SU-DHL-6 (cell line): ENCODE measurements at regions not wholly inside any gene's neighbourhood (a gene's known extent, or its start where the extent isn't known, plus 50 kb on each side); places are given as distances from the start of the nearest gene placed in this dataset.

Experiments
- H2AFZ ChIP-seq: fragments of 200-600 bp; sonication (generic); 2 replicates; pipeline ENCODE4 v1.6.1; 2014; ENCODE audit warnings: low read depth, mild to moderate bottlenecking, moderate library complexity, mixed read lengths, antibody characterized with exemption, low read length; ENCODE audit not compliant: severe bottlenecking
- H3F3A ChIP-seq: fragments of 200-600 bp; shearing (Covaris generic); 2 replicates; pipeline ENCODE4 v1.6.0; 2016; ENCODE audit warnings: antibody characterized with exemption, mild to moderate bottlenecking; ENCODE audit not compliant: insufficient read depth
- H3K27ac ChIP-seq: fragments of 200-600 bp; sonication (generic); 2 replicates; pipeline ENCODE4 v1.5.1; 2016; ENCODE audit warnings: low read depth, mild to moderate bottlenecking, low read length, moderate library complexity, mixed read lengths
- H3K27me3 ChIP-seq: fragments of 200-600 bp; sonication (generic), shearing (Covaris generic); 2 replicates; pipeline ENCODE4 v1.6.0; 2014; ENCODE audit warnings: mild to moderate bottlenecking, low read length
- H3K36me3 ChIP-seq: fragments of 200-600 bp; sonication (generic); 2 replicates; pipeline ENCODE4 v1.6.1; 2014; ENCODE audit warnings: mild to moderate bottlenecking, low read length, mixed read lengths
- H3K4me2 ChIP-seq: fragments of 300-600, 200-600 bp; shearing (Covaris generic), sonication (generic); 2 replicates; pipeline ENCODE4 v1.6.0; 2014; ENCODE audit warnings: low read length, low read depth, mild to moderate bottlenecking; ENCODE audit not compliant: poor library complexity, severe bottlenecking
- H3K4me3 ChIP-seq: fragments of 200-600 bp; sonication (generic); 2 replicates; pipeline ENCODE4 v1.5.1; 2014; ENCODE audit warnings: antibody characterized with exemption, low read length, mild to moderate bottlenecking, mixed read lengths; ENCODE audit not compliant: insufficient read depth, poor library complexity, severe bottlenecking
- H3K79me2 ChIP-seq: fragments of 200-600 bp; sonication (generic); 2 replicates; pipeline ENCODE4 v1.6.1; 2014; ENCODE audit warnings: mild to moderate bottlenecking, low read length, moderate library complexity; ENCODE audit not compliant: insufficient read depth
- H3K9ac ChIP-seq: fragments of 200-600 bp; sonication (generic); 2 replicates; pipeline ENCODE4 v1.7.0; 2014; ENCODE audit warnings: mild to moderate bottlenecking, low read length
- H3K9me2 ChIP-seq: fragments of 200-600 bp; sonication (generic); replicated peaks from 2 replicates; pipeline ENCODE4 v1.6.1; 2014; ENCODE audit warnings: low read length; ENCODE audit not compliant: insufficient read depth
- H3K9me3 ChIP-seq: fragments of 200-600 bp; sonication (generic); 2 replicates; pipeline ENCODE4 v1.6.1; 2014; ENCODE audit warnings: low read length, mixed read lengths; ENCODE audit not compliant: insufficient read depth
- H4K20me1 ChIP-seq: fragments of 200-600 bp; sonication (generic); 2 replicates; pipeline ENCODE4 v1.6.1; 2014; ENCODE audit warnings: low read depth, mild to moderate bottlenecking, antibody characterized with exemption, low read length, moderate library complexity, mixed read lengths
- CTCF ChIP-seq: fragments of 200-600 bp; sonication (generic); IDR thresholded peaks from one replicate; pipeline ENCODE4 v1.5.1; 2017; ENCODE audit warnings: antibody characterized with exemption, mild to moderate bottlenecking, low read length, moderate library complexity; ENCODE audit not compliant: insufficient read depth, poor library complexity, severe bottlenecking
- EZH2phosphoT487 ChIP-seq: fragments of 200-600 bp; sonication (generic), shearing (Covaris generic); conservative IDR thresholded peaks from 2 replicates; pipeline ENCODE4 v1.6.1; 2018; ENCODE audit warnings: mild to moderate bottlenecking, antibody characterized with exemption, low read length, moderate library complexity, mixed read lengths

GRCh38 chr19:28497887-28498286 lies 715.1 kb downstream of the UQCRFS1 start:
- Histone ChIP-seq H3K27me3 (no peaks in the 10 kb centered on the region), H3K79me2 (no peaks in the 10 kb centered on the region), H3K27ac (no peak overlapping the region), H4K20me1 (no peaks in the 10 kb centered on the region), H3K9me2 (no peaks in the 10 kb centered on the region), H3F3A (no peaks in the 10 kb centered on the region), H3K9me3 (no peaks in the 10 kb centered on the region), H2AFZ (no peak overlapping the region), H3K9ac (no peak overlapping the region), H3K36me3 (no peaks in the 10 kb centered on the region), H3K4me3 (no peak overlapping the region), H3K4me2 (no peak overlapping the region)
- TF ChIP-seq CTCF (no peak), EZH2phosphoT487 (no peak)

GRCh38 chr19:28497137-28497536 lies 715.8 kb downstream of the UQCRFS1 start:
- no peaks in the 10 kb centered on the region for H3K36me3 ChIP-seq
- no peak overlapping the region for H2AFZ ChIP-seq
- no peaks in the 10 kb centered on the region for H3F3A ChIP-seq

GRCh38 chr19:28495046-28495445 lies 717.9 kb downstream of the UQCRFS1 start:
- H3K4me2 ChIP-seq, result no peak overlapping the region
- H3K27ac ChIP-seq, result no peak overlapping the region
- H3K79me2 ChIP-seq, result no peaks in the 10 kb centered on the region
- H3F3A ChIP-seq, result no peaks in the 10 kb centered on the region
- no peaks in the 10 kb centered on the region for H3K9me3 ChIP-seq
- no peaks in the 10 kb centered on the region for H4K20me1 ChIP-seq
- no peak overlapping the region for H3K4me3 ChIP-seq
- H3K9me2 ChIP-seq, result no peaks in the 10 kb centered on the region
- H3K9ac ChIP-seq, result no peak overlapping the region
- no peaks in the 10 kb centered on the region for H3K27me3 ChIP-seq
- H2AFZ ChIP-seq, result no peak overlapping the region
- TF ChIP-seq CTCF, result no peak
- no peak for TF ChIP-seq EZH2phosphoT487
- H3K36me3 ChIP-seq, result no peaks in the 10 kb centered on the region

More at GRCh38 chr19:28497137-28497536, 715.8 kb downstream of the UQCRFS1 start:
- Histone ChIP-seq H3K27me3 (no peaks in the 10 kb centered on the region), H3K4me2 (no peak overlapping the region), H3K9me2 (no peaks in the 10 kb centered on the region), H4K20me1 (no peaks in the 10 kb centered on the region), H3K4me3 (no peak overlapping the region), H3K9me3 (no peaks in the 10 kb centered on the region), H3K79me2 (no peaks in the 10 kb centered on the region), H3K27ac (no peak overlapping the region), H3K9ac (no peak overlapping the region)
- TF ChIP-seq EZH2phosphoT487, result no peak
- no peak for TF ChIP-seq CTCF

GRCh38 chr19:28494461-28494860 lies 718.5 kb downstream of the UQCRFS1 start:
- H3K27me3 ChIP-seq, result no peaks in the 10 kb centered on the region
- H3K27ac ChIP-seq, result no peak overlapping the region
- H3K4me3 ChIP-seq, result no peak overlapping the region
- H2AFZ ChIP-seq, result no peak overlapping the region
- H3F3A ChIP-seq, result no peaks in the 10 kb centered on the region
- no peak overlapping the region for H3K4me2 ChIP-seq
- no peaks in the 10 kb centered on the region for H3K79me2 ChIP-seq
- H3K9ac ChIP-seq, result no peak overlapping the region
- H3K36me3 ChIP-seq, result no peaks in the 10 kb centered on the region
- no peaks in the 10 kb centered on the region for H3K9me2 ChIP-seq
- no peaks in the 10 kb centered on the region for H4K20me1 ChIP-seq
- H3K9me3 ChIP-seq, result no peaks in the 10 kb centered on the region
- TF ChIP-seq EZH2phosphoT487, result no peak
- TF ChIP-seq CTCF, result no peak
